H9 (cell line): ENCODE measurements at regions not wholly inside any gene's neighbourhood (a gene's known extent, or its start where the extent isn't known, plus 50 kb on each side); places are given as distances from the start of the nearest gene placed in this dataset.

Experiments used
- DNase-seq: peaks from one replicate; pipeline ENCODE4 v3.0.0-alpha.2; 2017
- H2AFZ ChIP-seq: one replicate; pipeline ENCODE4 v1.6.1; 2013; ENCODE audit warnings: mild to moderate bottlenecking, low read length, control low read depth, moderate library complexity
- H2AK5ac ChIP-seq: 2 replicates; pipeline ENCODE4 v1.6.1; 2013; ENCODE audit warnings: low read length, control low read depth, mixed read lengths; ENCODE audit not compliant: insufficient read length
- H2BK120ac ChIP-seq: one replicate; pipeline ENCODE4 v1.6.1; 2013; ENCODE audit warnings: low read depth, mild to moderate bottlenecking, low read length, control low read depth, inconsistent platforms; ENCODE audit not compliant: poor library complexity, severe bottlenecking
- H2BK12ac ChIP-seq: 2 replicates; pipeline ENCODE4 v1.6.1; 2013; ENCODE audit warnings: low read length, control low read depth, mixed read lengths, low read depth; ENCODE audit not compliant: insufficient read length
- H2BK15ac ChIP-seq: 2 replicates; pipeline ENCODE4 v1.6.1; 2013; ENCODE audit warnings: low read depth, low read length, control low read depth
- H2BK20ac ChIP-seq: one replicate; pipeline ENCODE4 v1.6.1; 2013; ENCODE audit warnings: low read depth, mild to moderate bottlenecking, low read length, control low read depth, inconsistent platforms; ENCODE audit not compliant: poor library complexity, severe bottlenecking
- H2BK5ac ChIP-seq: 2 replicates; pipeline ENCODE4 v1.6.1; 2013; ENCODE audit warnings: low read length, control low read depth, mixed read lengths; ENCODE audit not compliant: insufficient read length
- H3K14ac ChIP-seq: 2 replicates; pipeline ENCODE4 v1.6.1; 2013; ENCODE audit warnings: low read length, control low read depth; ENCODE audit not compliant: insufficient read depth
- H3K18ac ChIP-seq: 2 replicates; pipeline ENCODE4 v1.6.1; 2013; ENCODE audit warnings: low read depth, mild to moderate bottlenecking, mixed read lengths, low read length, control low read depth; ENCODE audit not compliant: insufficient read length
- H3K23ac ChIP-seq: 2 replicates; pipeline ENCODE4 v1.6.1; 2013; ENCODE audit warnings: low read length, control low read depth, mixed read lengths, low read depth; ENCODE audit not compliant: insufficient read length
- H3K23me2 ChIP-seq: 2 replicates; pipeline ENCODE4 v1.6.1; 2013; ENCODE audit warnings: low read depth, mild to moderate bottlenecking, mixed read lengths, low read length, control low read depth; ENCODE audit not compliant: insufficient read length, poor library complexity, severe bottlenecking
- H3K27ac ChIP-seq: 2 replicates; pipeline ENCODE4 v1.5.1; 2013; ENCODE audit warnings: low read length, control low read depth, mixed read lengths, low read depth; ENCODE audit not compliant: insufficient read length
- H3K27me3 ChIP-seq: 2 replicates; pipeline ENCODE4 v1.6.1; 2013; ENCODE audit warnings: low read length, control low read depth, inconsistent platforms; ENCODE audit not compliant: insufficient read depth
- H3K4ac ChIP-seq: 2 replicates; pipeline ENCODE4 v1.6.1; 2013; ENCODE audit warnings: low read depth, mild to moderate bottlenecking, control low read depth, inconsistent platforms, low read length, moderate library complexity
- H3K4me1 ChIP-seq: 2 replicates; pipeline ENCODE4 v1.6.1; 2013; ENCODE audit warnings: low read length, control low read depth, inconsistent platforms; ENCODE audit not compliant: insufficient read depth
- H3K4me2 ChIP-seq: 2 replicates; pipeline ENCODE4 v1.6.1; 2013; ENCODE audit warnings: low read length, control low read depth, mixed read lengths; ENCODE audit not compliant: insufficient read length, insufficient read depth
- H3K56ac ChIP-seq: 2 replicates; pipeline ENCODE4 v1.6.1; 2013; ENCODE audit warnings: low read depth, mild to moderate bottlenecking, mixed read lengths, low read length, control low read depth; ENCODE audit not compliant: insufficient read length
- H3K79me1 ChIP-seq: 2 replicates; pipeline ENCODE4 v1.6.1; 2013; ENCODE audit warnings: low read depth, mild to moderate bottlenecking, moderate library complexity, low read length, control low read depth, inconsistent platforms; ENCODE audit not compliant: insufficient read depth, poor library complexity, severe bottlenecking
- H3K79me2 ChIP-seq: 2 replicates; pipeline ENCODE4 v1.6.1; 2013; ENCODE audit warnings: low read length, control low read depth, inconsistent platforms; ENCODE audit not compliant: insufficient read depth
- H3K9ac ChIP-seq: 2 replicates; pipeline ENCODE4 v1.6.1; 2013; ENCODE audit warnings: low read length, control low read depth, mixed read lengths; ENCODE audit not compliant: insufficient read length; ENCODE audit errors: extremely low read depth
- H3K9me3 ChIP-seq: one replicate; pipeline ENCODE4 v1.6.1; 2013; ENCODE audit warnings: low read depth, low read length, inconsistent platforms; ENCODE audit not compliant: control insufficient read depth
- H3T11ph ChIP-seq: one replicate; pipeline ENCODE4 v1.6.1; 2013; ENCODE audit warnings: mild to moderate bottlenecking, low read length, control low read depth, inconsistent platforms
- H4K20me1 ChIP-seq: one replicate; pipeline ENCODE4 v1.6.1; 2013; ENCODE audit not compliant: control insufficient read depth, insufficient read length, insufficient read depth
- H4K5ac ChIP-seq: 2 replicates; pipeline ENCODE4 v1.6.1; 2013; ENCODE audit warnings: low read depth, mild to moderate bottlenecking, mixed read lengths, low read length, control low read depth; ENCODE audit not compliant: insufficient read length
- H4K8ac ChIP-seq: replicated peaks from 2 replicates; pipeline ENCODE4 v1.6.1; 2013; ENCODE audit warnings: low read length, control low read depth, mixed read lengths, low read depth; ENCODE audit not compliant: insufficient read length
- H4K91ac ChIP-seq: 2 replicates; pipeline ENCODE4 v1.6.1; 2013; ENCODE audit warnings: low read depth, mild to moderate bottlenecking, moderate library complexity, mixed read lengths, low read length, control low read depth; ENCODE audit not compliant: insufficient read length
- H3K27ac Mint-ChIP-seq, 3 experiments: 2 replicates in 2 of 3; 3 replicates in 1 of 3; pipeline ENCODE4 v1.8.0; 2020 to 2021; ENCODE audit warnings: mixed read lengths in 3 of 3, mild to moderate bottlenecking in 1 of 3, moderate library complexity in 1 of 3
- H3K27me3 Mint-ChIP-seq: 2 replicates; pipeline ENCODE4 v1.8.0; 2021; ENCODE audit warnings: low read depth, mild to moderate bottlenecking, moderate library complexity, mixed read lengths
- H3K36me3 Mint-ChIP-seq, 3 experiments: 2 replicates in 2 of 3; 3 replicates in 1 of 3; pipeline ENCODE4 v1.8.0; 2020 to 2021; ENCODE audit warnings: low read depth in 3 of 3, mixed read lengths in 3 of 3; ENCODE audit not compliant: insufficient read depth in 1 of 3
- H3K4me1 Mint-ChIP-seq, 2 experiments: 2 replicates each; pipeline ENCODE4 v1.8.0; 2020; ENCODE audit warnings: mixed read lengths in 2 of 2
- H3K4me3 Mint-ChIP-seq, 2 experiments: 2 replicates in 1 of 2; 3 replicates in 1 of 2; pipeline ENCODE4 v1.8.0; 2020 to 2021; ENCODE audit warnings: mild to moderate bottlenecking in 2 of 2, mixed read lengths in 2 of 2, moderate library complexity in 1 of 2
- H3K9me3 Mint-ChIP-seq, 2 experiments: 2 replicates in 1 of 2; 3 replicates in 1 of 2; pipeline ENCODE4 v1.8.0; 2020; ENCODE audit warnings: mild to moderate bottlenecking in 2 of 2, mixed read lengths in 2 of 2, moderate library complexity in 1 of 2
- WGBS: extraction: QIAGEN DNeasy Blood & Tissue Kit; methylation state at CpG from one replicate; pipeline ENCODE4 v1.1.7; 2013; ENCODE audit warnings: missing lambda C conversion rate, low lambda C conversion rate, mixed read lengths; ENCODE audit not compliant: insufficient read length; ENCODE audit errors: extremely low coverage; 5-methylcytosine and 5-hydroxymethylcytosine counted together
- TF ChIP-seq, protein P1 (sequence below): fragments of 200-600 bp; sonication (generic); conservative IDR thresholded peaks from 3 replicates; pipeline ENCODE4 v1.8.0; 2021; ENCODE audit warnings: antibody characterized with exemption, mild to moderate bottlenecking

DNA sequence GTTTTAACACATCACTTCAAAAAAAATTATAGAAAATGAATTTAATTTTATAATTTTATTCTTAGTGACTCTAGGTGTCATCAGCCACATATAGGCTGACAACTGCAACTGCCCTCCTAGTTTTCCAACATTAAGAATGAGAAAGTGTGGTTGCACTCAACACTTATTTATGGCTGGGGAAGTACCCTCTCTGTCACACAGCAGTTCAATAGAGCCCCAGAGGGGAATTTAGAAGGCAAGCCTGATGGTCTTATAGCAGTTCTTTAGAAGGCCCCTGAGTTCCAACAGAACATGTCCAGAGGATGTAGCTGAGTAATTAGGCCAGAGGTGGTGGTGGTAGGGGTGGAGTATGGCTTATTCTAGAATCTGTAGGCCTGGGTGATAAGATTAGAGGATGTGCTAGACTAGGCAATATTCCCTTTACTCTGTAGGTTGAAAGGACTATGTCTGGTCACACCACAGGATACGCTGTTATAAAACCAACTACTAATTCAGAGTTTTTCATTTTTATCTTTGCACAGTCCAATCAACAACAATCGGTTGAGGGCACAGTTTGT, 226.5 kb upstream of the CITED2 start:
- no peak overlapping the region for H2BK5ac ChIP-seq
- H3K56ac ChIP-seq: no peak overlapping the region
- H3K27ac Mint-ChIP-seq: no peak overlapping the region; a peak in 1 of 7 replicates
- no peak overlapping the region for H2AK5ac ChIP-seq
- no peaks in the 10 kb centered on the region for H3K79me1 ChIP-seq
- no peak overlapping the region for H3K9ac ChIP-seq
- no peak overlapping the region for H3K14ac ChIP-seq
- H3K4me2 ChIP-seq: no peak overlapping the region
- no peaks in the 10 kb centered on the region for H3K4me1 ChIP-seq
- H3K9me3 Mint-ChIP-seq: no peaks in the 10 kb centered on the region
- H3K4me3 Mint-ChIP-seq: no peak overlapping the region
- no peak overlapping the region for H3K27ac ChIP-seq
- H3K27me3 Mint-ChIP-seq: no peaks in the 10 kb centered on the region
- H3K23me2 ChIP-seq: no peaks in the 10 kb centered on the region
- H4K20me1 ChIP-seq: no peaks in the 10 kb centered on the region
- H3K4ac ChIP-seq: no peak overlapping the region
- TF ChIP-seq, protein P1, sequence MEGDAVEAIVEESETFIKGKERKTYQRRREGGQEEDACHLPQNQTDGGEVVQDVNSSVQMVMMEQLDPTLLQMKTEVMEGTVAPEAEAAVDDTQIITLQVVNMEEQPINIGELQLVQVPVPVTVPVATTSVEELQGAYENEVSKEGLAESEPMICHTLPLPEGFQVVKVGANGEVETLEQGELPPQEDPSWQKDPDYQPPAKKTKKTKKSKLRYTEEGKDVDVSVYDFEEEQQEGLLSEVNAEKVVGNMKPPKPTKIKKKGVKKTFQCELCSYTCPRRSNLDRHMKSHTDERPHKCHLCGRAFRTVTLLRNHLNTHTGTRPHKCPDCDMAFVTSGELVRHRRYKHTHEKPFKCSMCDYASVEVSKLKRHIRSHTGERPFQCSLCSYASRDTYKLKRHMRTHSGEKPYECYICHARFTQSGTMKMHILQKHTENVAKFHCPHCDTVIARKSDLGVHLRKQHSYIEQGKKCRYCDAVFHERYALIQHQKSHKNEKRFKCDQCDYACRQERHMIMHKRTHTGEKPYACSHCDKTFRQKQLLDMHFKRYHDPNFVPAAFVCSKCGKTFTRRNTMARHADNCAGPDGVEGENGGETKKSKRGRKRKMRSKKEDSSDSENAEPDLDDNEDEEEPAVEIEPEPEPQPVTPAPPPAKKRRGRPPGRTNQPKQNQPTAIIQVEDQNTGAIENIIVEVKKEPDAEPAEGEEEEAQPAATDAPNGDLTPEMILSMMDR: no peak
- H3K79me2 ChIP-seq: no peaks in the 10 kb centered on the region
- no peak overlapping the region for H2BK20ac ChIP-seq
- H3K9me3 ChIP-seq: no peaks in the 10 kb centered on the region
- no peak overlapping the region for H2AFZ ChIP-seq
- H4K8ac ChIP-seq: no peak overlapping the region
- H3K36me3 Mint-ChIP-seq: no peaks in the 10 kb centered on the region
- no peak overlapping the region for H2BK120ac ChIP-seq
- no peak overlapping the region for H2BK12ac ChIP-seq
- peaks cover 24 to 31% of the 10 kb centered on the region in 2 experiments for H3K4me1 Mint-ChIP-seq
- no peak overlapping the region for H2BK15ac ChIP-seq
- no peak overlapping the region for H3K18ac ChIP-seq
- H4K5ac ChIP-seq: no peak overlapping the region
- no peak overlapping the region for H3T11ph ChIP-seq
- no CpG with 5 or more reads among the region's 2 CpGs for WGBS
- no peaks in the 10 kb centered on the region for H3K27me3 ChIP-seq
- DNase-seq: no peak
- no peak overlapping the region for H3K23ac ChIP-seq
- H4K91ac ChIP-seq: no peak overlapping the region
